ENCODE measurements at regions not wholly inside any gene's neighbourhood (a gene's known extent, or its start where the extent isn't known, plus 50 kb on each side); places are given as distances from the start of the nearest gene placed in this dataset.
A peak's percentile ranks its signal among the peaks of the same experiment; 100 is the strongest.

DNA sequence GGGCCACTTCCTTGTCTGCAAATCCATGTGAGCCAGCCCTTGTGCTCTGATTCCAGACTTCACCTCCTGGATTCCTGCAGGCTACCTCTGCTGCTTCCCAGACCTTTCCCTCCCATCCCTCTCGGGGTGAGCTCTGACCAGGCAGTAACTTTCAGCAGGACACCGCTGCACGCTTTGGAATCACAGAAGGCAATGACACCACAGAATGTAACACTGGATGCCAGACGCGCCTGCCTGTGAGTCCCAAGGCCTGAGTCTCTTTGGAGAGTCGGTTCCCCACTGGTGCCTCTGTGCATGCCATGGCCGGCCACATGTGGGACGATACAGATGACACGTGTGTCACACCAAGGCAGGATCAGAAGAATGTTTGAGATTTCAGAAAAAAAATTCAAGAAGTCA is 89.7 kb upstream of the ERRFI1 start:
- TF ChIP-seq CREB1 (IDR thresholded peaks at IDR 0.05) (no peak), TEAD4 (IDR thresholded peaks at IDR 0.05; ENCODE audit: low read depth, low read length) (no peak), POU5F1 (IDR thresholded peaks at IDR 0.05; ENCODE audit: low read depth, low read length) (no peak), CBX8 (IDR thresholded peaks at IDR 0.05; ENCODE audit: borderline replicate concordance, low read depth, low read length) (no peak), NANOG (IDR thresholded peaks at IDR 0.05; ENCODE audit: insufficient read depth, low read depth, low read length, poor library complexity, severe bottlenecking) (no peak), RAD21 (IDR thresholded peaks at IDR 0.05 in 1 of 2, conservative IDR thresholded peaks at IDR 0.05 in 1 of 2; ENCODE audit: low read depth in 2 of 2, low read length in 2 of 2) (no peak), TBP (IDR thresholded peaks at IDR 0.05; ENCODE audit: low read depth, low read length) (no peak), SP4 (IDR thresholded peaks at IDR 0.05; ENCODE audit: low read length) (no peak), ASH2L (IDR thresholded peaks at IDR 0.05; ENCODE audit: low read length) (no peak), HDAC6 (IDR thresholded peaks at IDR 0.05; ENCODE audit: low read depth, low read length) (no peak)
- TF ChIP-seq, protein P1, sequence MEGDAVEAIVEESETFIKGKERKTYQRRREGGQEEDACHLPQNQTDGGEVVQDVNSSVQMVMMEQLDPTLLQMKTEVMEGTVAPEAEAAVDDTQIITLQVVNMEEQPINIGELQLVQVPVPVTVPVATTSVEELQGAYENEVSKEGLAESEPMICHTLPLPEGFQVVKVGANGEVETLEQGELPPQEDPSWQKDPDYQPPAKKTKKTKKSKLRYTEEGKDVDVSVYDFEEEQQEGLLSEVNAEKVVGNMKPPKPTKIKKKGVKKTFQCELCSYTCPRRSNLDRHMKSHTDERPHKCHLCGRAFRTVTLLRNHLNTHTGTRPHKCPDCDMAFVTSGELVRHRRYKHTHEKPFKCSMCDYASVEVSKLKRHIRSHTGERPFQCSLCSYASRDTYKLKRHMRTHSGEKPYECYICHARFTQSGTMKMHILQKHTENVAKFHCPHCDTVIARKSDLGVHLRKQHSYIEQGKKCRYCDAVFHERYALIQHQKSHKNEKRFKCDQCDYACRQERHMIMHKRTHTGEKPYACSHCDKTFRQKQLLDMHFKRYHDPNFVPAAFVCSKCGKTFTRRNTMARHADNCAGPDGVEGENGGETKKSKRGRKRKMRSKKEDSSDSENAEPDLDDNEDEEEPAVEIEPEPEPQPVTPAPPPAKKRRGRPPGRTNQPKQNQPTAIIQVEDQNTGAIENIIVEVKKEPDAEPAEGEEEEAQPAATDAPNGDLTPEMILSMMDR (IDR thresholded peaks at IDR 0.05; ENCODE audit: control extremely low read depth in 1 of 3, insufficient read depth in 1 of 3, low read depth in 1 of 3, low read length in 3 of 3) = no peak
- H3K18ac ChIP-seq (ENCODE audit: extremely low read depth, low read length) = no peak overlapping the region
- FAIRE-seq (no peak), DNase-seq (ENCODE audit: low read depth in 1 of 2, low spot score in 2 of 2) (no peak)
- no peak overlapping the region for H3K23ac ChIP-seq (ENCODE audit: insufficient read length)
- H3K79me2 ChIP-seq (ENCODE audit: control insufficient read depth in 1 of 2, insufficient read depth in 2 of 2, low read length in 2 of 2) = no peaks in the 10 kb centered on the region
- H3K4me3 ChIP-seq (ENCODE audit: extremely low read depth in 1 of 4, insufficient read depth in 2 of 4, low read depth in 3 of 4, low read length in 4 of 4) = no peak overlapping the region
- no peak overlapping the region; the same call in 1 of the 2 replicates for H4K8ac ChIP-seq (ENCODE audit: extremely low read depth, insufficient read depth, low read length)
- H3K27me3 ChIP-seq (replicated peaks in 1 of 4; ENCODE audit: control insufficient read depth in 3 of 4, extremely low read depth in 1 of 4, insufficient read depth in 3 of 4, low read length in 3 of 4) = no peaks in the 10 kb centered on the region
- H2BK15ac ChIP-seq (ENCODE audit: low read length) = no peak overlapping the region
- H3K4me2 ChIP-seq (ENCODE audit: insufficient read depth in 1 of 2, low read depth in 2 of 2, low read length in 2 of 2) = no peak overlapping the region
- H4K20me1 ChIP-seq (replicated peaks in 1 of 2; ENCODE audit: control insufficient read depth in 1 of 2, insufficient read depth in 2 of 2, low read length in 2 of 2) = no peaks in the 10 kb centered on the region
- no peak overlapping the region for H2BK5ac ChIP-seq (ENCODE audit: low read depth, low read length)
- H3K79me1 ChIP-seq (ENCODE audit: low read depth, low read length) = no peaks in the 10 kb centered on the region
- H2AK5ac ChIP-seq (ENCODE audit: low read depth, low read length) = no peak overlapping the region
- H3K9me3 ChIP-seq (ENCODE audit: insufficient read depth in 2 of 2, low read depth in 1 of 2, low read length in 1 of 2) = no peaks in the 10 kb centered on the region
- H4K91ac ChIP-seq (replicated peaks; ENCODE audit: insufficient read length, low read length) = no peak overlapping the region
- ChIA-PET POLR2A (ENCODE audit: partially characterized antibody) (interaction anchor here (0.6 kb wide), 1 partner anchor 194 kb away, joined by 3 read pairs; no protein-coding TSS in a partner anchor), CTCF (ENCODE audit: partially characterized antibody) (interaction anchor here (0.9 kb wide), 1 partner anchor 84 kb away, joined by 3 read pairs; no protein-coding TSS in a partner anchor)
- H3K27ac ChIP-seq (ENCODE audit: low read depth, low read length) = no peak overlapping the region
- no peak overlapping the region for H2BK12ac ChIP-seq (ENCODE audit: low read depth, low read length)
- H2BK20ac ChIP-seq (ENCODE audit: low read length) = 0 out of 2 replicates have a peak overlapping the region, but pooled peaks have one; percentile 9
- no peaks in the 10 kb centered on the region for H3K23me2 ChIP-seq (ENCODE audit: low read depth, low read length)
- H3K4ac ChIP-seq (replicated peaks; ENCODE audit: insufficient read length, low read depth, low read length) = no peak overlapping the region
- no peaks in the 10 kb centered on the region for H3K36me3 ChIP-seq (ENCODE audit: control insufficient read depth in 2 of 4, insufficient read depth in 4 of 4, low read length in 3 of 4)
- no peak overlapping the region for H3K9ac ChIP-seq (replicated peaks in 1 of 4; ENCODE audit: extremely low read depth in 1 of 4, low read depth in 3 of 4, low read length in 3 of 4)
- H3K4me1 ChIP-seq (replicated peaks in 1 of 4; ENCODE audit: control insufficient read depth in 3 of 4, insufficient read depth in 4 of 4, low read length in 3 of 4) = peaks cover 0 to 6% (median 1%) of the 10 kb centered on the region in 4 experiments; a peak in 2 of 7 replicates
- no peak overlapping the region for H4K5ac ChIP-seq (ENCODE audit: insufficient read length, low read depth, low read length)
- no peak overlapping the region for H3K14ac ChIP-seq (ENCODE audit: insufficient read length)
- H2AFZ ChIP-seq (ENCODE audit: low read length) = peak overlapping the region; percentile 61; the same call in 1 of the 2 replicates
- no peak overlapping the region for H3K56ac ChIP-seq (replicated peaks; ENCODE audit: insufficient read length, low read depth, low read length)
- no peak overlapping the region for H2BK120ac ChIP-seq (replicated peaks; ENCODE audit: low read depth, low read length)
- WGBS, 2 experiments (ENCODE audit: extremely low coverage in 1 of 2, insufficient coverage in 1 of 2, insufficient read length in 1 of 2, insufficient replicate concordance in 2 of 2, low coverage in 1 of 2, low lambda C conversion rate in 2 of 2, missing lambda C conversion rate in 1 of 2) = 95% methylated on average over 7 of the region's 9 CpGs; no CpG with 5 or more reads in 1 of the 2 experiments

Data from H1 (cell line).